SU-DHL-6 (cell line): ENCODE measurements at regions not wholly inside any gene's neighbourhood (a gene's known extent, or its start where the extent isn't known, plus 50 kb on each side); places are given as distances from the start of the nearest gene placed in this dataset.

ENCODE experiments used
- H2AFZ ChIP-seq: fragments of 200-600 bp; sonication (generic); 2 replicates; pipeline ENCODE4 v1.6.1; 2014; ENCODE audit warnings: low read depth, mild to moderate bottlenecking, moderate library complexity, mixed read lengths, antibody characterized with exemption, low read length; ENCODE audit not compliant: severe bottlenecking
- H3F3A ChIP-seq: fragments of 200-600 bp; shearing (Covaris generic); 2 replicates; pipeline ENCODE4 v1.6.0; 2016; ENCODE audit warnings: antibody characterized with exemption, mild to moderate bottlenecking; ENCODE audit not compliant: insufficient read depth
- H3K27ac ChIP-seq: fragments of 200-600 bp; sonication (generic); 2 replicates; pipeline ENCODE4 v1.5.1; 2016; ENCODE audit warnings: low read depth, mild to moderate bottlenecking, low read length, moderate library complexity, mixed read lengths
- H3K27me3 ChIP-seq: fragments of 200-600 bp; sonication (generic), shearing (Covaris generic); 2 replicates; pipeline ENCODE4 v1.6.0; 2014; ENCODE audit warnings: mild to moderate bottlenecking, low read length
- H3K36me3 ChIP-seq: fragments of 200-600 bp; sonication (generic); 2 replicates; pipeline ENCODE4 v1.6.1; 2014; ENCODE audit warnings: mild to moderate bottlenecking, low read length, mixed read lengths
- H3K4me2 ChIP-seq: fragments of 300-600, 200-600 bp; shearing (Covaris generic), sonication (generic); 2 replicates; pipeline ENCODE4 v1.6.0; 2014; ENCODE audit warnings: low read length, low read depth, mild to moderate bottlenecking; ENCODE audit not compliant: poor library complexity, severe bottlenecking
- H3K4me3 ChIP-seq: fragments of 200-600 bp; sonication (generic); 2 replicates; pipeline ENCODE4 v1.5.1; 2014; ENCODE audit warnings: antibody characterized with exemption, low read length, mild to moderate bottlenecking, mixed read lengths; ENCODE audit not compliant: insufficient read depth, poor library complexity, severe bottlenecking
- H3K79me2 ChIP-seq: fragments of 200-600 bp; sonication (generic); 2 replicates; pipeline ENCODE4 v1.6.1; 2014; ENCODE audit warnings: mild to moderate bottlenecking, low read length, moderate library complexity; ENCODE audit not compliant: insufficient read depth
- H3K9ac ChIP-seq: fragments of 200-600 bp; sonication (generic); 2 replicates; pipeline ENCODE4 v1.7.0; 2014; ENCODE audit warnings: mild to moderate bottlenecking, low read length
- H3K9me2 ChIP-seq: fragments of 200-600 bp; sonication (generic); replicated peaks from 2 replicates; pipeline ENCODE4 v1.6.1; 2014; ENCODE audit warnings: low read length; ENCODE audit not compliant: insufficient read depth
- H3K9me3 ChIP-seq: fragments of 200-600 bp; sonication (generic); 2 replicates; pipeline ENCODE4 v1.6.1; 2014; ENCODE audit warnings: low read length, mixed read lengths; ENCODE audit not compliant: insufficient read depth
- H4K20me1 ChIP-seq: fragments of 200-600 bp; sonication (generic); 2 replicates; pipeline ENCODE4 v1.6.1; 2014; ENCODE audit warnings: low read depth, mild to moderate bottlenecking, antibody characterized with exemption, low read length, moderate library complexity, mixed read lengths
- EZH2phosphoT487 ChIP-seq: fragments of 200-600 bp; sonication (generic), shearing (Covaris generic); conservative IDR thresholded peaks from 2 replicates; pipeline ENCODE4 v1.6.1; 2018; ENCODE audit warnings: mild to moderate bottlenecking, antibody characterized with exemption, low read length, moderate library complexity, mixed read lengths
- TF ChIP-seq, protein P1 (sequence below): fragments of 200-600 bp; sonication (generic); IDR thresholded peaks from one replicate; pipeline ENCODE4 v1.5.1; 2017; ENCODE audit warnings: antibody characterized with exemption, mild to moderate bottlenecking, low read length, moderate library complexity; ENCODE audit not compliant: insufficient read depth, poor library complexity, severe bottlenecking

- Histone ChIP-seq H3K4me3 (no peak overlapping the region), H3K9me2 (no peaks in the 10 kb centered on the region), H3K9ac (no peak overlapping the region), H3K27ac (no peak overlapping the region), H4K20me1 (no peaks in the 10 kb centered on the region), H3K79me2 (no peaks in the 10 kb centered on the region), H3K36me3 (no peaks in the 10 kb centered on the region), H2AFZ (no peak overlapping the region), H3F3A (no peaks in the 10 kb centered on the region), H3K9me3 (no peaks in the 10 kb centered on the region), H3K4me2 (no peak overlapping the region), H3K27me3 (no peaks in the 10 kb centered on the region; the same call in 1 of the 2 replicates)
- TF ChIP-seq, protein P1, sequence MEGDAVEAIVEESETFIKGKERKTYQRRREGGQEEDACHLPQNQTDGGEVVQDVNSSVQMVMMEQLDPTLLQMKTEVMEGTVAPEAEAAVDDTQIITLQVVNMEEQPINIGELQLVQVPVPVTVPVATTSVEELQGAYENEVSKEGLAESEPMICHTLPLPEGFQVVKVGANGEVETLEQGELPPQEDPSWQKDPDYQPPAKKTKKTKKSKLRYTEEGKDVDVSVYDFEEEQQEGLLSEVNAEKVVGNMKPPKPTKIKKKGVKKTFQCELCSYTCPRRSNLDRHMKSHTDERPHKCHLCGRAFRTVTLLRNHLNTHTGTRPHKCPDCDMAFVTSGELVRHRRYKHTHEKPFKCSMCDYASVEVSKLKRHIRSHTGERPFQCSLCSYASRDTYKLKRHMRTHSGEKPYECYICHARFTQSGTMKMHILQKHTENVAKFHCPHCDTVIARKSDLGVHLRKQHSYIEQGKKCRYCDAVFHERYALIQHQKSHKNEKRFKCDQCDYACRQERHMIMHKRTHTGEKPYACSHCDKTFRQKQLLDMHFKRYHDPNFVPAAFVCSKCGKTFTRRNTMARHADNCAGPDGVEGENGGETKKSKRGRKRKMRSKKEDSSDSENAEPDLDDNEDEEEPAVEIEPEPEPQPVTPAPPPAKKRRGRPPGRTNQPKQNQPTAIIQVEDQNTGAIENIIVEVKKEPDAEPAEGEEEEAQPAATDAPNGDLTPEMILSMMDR, result no peak
- no peak for TF ChIP-seq EZH2phosphoT487
Observed at GRCh38 chr2:175450029-175450760, 268.7 kb upstream of the ATP5MC3 start.

DNA sequence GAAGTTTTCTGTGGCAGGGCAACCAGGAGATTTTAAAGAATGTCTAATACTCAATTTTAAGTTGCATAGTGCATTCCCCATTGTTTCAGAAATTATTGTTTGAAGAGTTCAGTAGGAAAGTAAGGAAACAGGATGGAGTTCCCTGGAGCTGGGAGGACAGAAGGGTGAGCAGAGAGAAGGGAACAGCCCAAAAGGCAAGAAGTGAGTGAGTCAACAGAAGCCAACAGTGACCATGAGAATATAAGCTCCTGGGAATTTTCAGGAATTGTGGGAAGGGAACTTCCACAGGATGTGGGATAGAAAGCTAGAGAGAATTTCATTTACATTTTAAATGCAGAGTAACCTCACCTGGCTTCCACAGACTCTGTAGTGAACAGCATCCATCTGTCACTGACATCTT lies 268.1 kb upstream of the ATP5MC3 start:
- no peak overlapping the region for H3K27ac ChIP-seq
- no peak overlapping the region for H2AFZ ChIP-seq
- TF ChIP-seq, protein P1, result no peak
- no peak for TF ChIP-seq EZH2phosphoT487
- H3K27me3 ChIP-seq, result no peaks in the 10 kb centered on the region; the same call in 1 of the 2 replicates
- H3K9me2 ChIP-seq, result no peaks in the 10 kb centered on the region
- H3K79me2 ChIP-seq, result no peaks in the 10 kb centered on the region
- no peak overlapping the region for H3K4me3 ChIP-seq
- H3K36me3 ChIP-seq, result no peaks in the 10 kb centered on the region
- H3K4me2 ChIP-seq, result no peak overlapping the region
- no peaks in the 10 kb centered on the region for H4K20me1 ChIP-seq
- H3K9ac ChIP-seq, result no peak overlapping the region
- no peaks in the 10 kb centered on the region for H3F3A ChIP-seq
- no peaks in the 10 kb centered on the region for H3K9me3 ChIP-seq

DNA sequence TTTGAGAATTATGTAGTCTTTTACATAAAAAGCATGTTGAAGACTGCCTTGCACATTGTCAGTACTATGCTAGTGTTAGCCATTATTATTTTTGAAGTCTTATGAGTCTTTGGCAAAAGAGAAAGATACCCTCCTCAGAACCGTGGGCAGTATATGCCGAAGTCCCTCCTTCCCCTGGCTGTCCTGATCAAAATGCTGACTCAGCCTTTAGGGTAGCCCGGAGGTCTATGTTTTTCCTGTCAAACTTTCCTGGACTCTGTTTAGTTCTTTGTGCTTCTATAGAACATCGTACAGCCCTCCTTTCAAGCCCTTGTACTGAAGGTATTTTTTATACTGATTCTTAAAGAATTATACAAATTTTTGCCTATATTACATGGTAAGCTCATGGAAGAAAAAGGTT lies 264.7 kb upstream of the ATP5MC3 start:
- Histone ChIP-seq H3F3A (no peaks in the 10 kb centered on the region), H4K20me1 (no peaks in the 10 kb centered on the region), H3K79me2 (no peaks in the 10 kb centered on the region), H3K27me3 (no peaks in the 10 kb centered on the region; the same call in 1 of the 2 replicates), H3K27ac (no peak overlapping the region), H3K9ac (no peak overlapping the region), H3K9me2 (no peaks in the 10 kb centered on the region), H3K4me2 (no peak overlapping the region), H3K9me3 (no peaks in the 10 kb centered on the region), H3K36me3 (no peaks in the 10 kb centered on the region), H3K4me3 (no peak overlapping the region), H2AFZ (no peak overlapping the region)
- TF ChIP-seq EZH2phosphoT487, result no peak
- TF ChIP-seq, protein P1, result no peak
